Cerebellar nuclear complex (tissue), 1 donor: ENCODE measurements at regions not wholly inside any gene's neighbourhood (a gene's known extent, or its start where the extent isn't known, plus 50 kb on each side); places are given as distances from the start of the nearest gene placed in this dataset.
"Not testable (repeated sequence)": the region's sequence is repeated elsewhere in the genome, so short reads cannot be mapped to it uniquely, and the experiment has no call there.

Experiments used
- DNase-seq, 2 experiments: peaks; one replicate each; lab custom pipeline; 2025; lab: John Stamatoyannopoulos, UW

DNA sequence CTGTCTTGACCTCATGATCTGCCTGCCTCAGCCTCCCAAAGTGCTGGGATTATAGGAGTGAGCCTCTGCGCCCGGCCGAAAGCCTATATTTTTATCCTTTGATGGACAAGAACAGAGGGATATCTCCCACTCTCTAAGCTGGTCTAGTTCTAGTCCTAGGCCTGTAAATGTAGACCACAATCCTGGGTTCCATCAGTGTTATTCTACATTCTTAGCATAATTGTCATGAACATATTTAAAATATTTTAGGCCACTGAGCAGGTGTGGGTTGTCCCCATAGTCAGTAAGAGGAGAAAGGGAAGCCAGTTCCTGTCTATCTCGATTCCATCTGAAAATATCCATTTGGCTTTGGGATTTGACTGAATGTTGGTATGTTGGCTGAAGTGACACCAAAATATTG lies 118.1 kb downstream of the EBLN2 start:
- DNase-seq = no peak

GRCh38 chr3:73186741-73187140 lies 125.3 kb downstream of the EBLN2 start:
- no peak for DNase-seq

DNA sequence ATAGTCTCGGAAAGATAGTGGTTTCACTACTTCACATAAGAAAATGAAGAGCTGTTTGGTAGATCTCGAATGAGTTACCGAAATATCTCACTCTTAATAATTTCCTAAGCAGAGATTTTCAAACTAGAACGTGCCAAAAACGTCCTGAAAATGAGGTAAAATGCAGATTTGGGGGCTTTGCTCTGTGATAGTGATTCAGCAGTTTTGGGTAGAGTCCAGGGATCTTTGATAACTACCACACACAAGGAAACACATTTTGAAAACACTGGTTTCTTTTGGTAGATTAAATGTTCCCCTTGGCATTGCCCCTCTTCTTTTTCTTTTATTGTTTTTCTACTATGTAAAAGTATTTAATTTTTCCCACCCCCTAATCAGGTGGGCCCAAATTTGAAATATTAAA lies 125.9 kb downstream of the EBLN2 start:
- no peak for DNase-seq

- no peak for DNase-seq
These were observed 127.2 kb downstream of the EBLN2 start for GRCh38 chr3:73188707-73189106.

DNA sequence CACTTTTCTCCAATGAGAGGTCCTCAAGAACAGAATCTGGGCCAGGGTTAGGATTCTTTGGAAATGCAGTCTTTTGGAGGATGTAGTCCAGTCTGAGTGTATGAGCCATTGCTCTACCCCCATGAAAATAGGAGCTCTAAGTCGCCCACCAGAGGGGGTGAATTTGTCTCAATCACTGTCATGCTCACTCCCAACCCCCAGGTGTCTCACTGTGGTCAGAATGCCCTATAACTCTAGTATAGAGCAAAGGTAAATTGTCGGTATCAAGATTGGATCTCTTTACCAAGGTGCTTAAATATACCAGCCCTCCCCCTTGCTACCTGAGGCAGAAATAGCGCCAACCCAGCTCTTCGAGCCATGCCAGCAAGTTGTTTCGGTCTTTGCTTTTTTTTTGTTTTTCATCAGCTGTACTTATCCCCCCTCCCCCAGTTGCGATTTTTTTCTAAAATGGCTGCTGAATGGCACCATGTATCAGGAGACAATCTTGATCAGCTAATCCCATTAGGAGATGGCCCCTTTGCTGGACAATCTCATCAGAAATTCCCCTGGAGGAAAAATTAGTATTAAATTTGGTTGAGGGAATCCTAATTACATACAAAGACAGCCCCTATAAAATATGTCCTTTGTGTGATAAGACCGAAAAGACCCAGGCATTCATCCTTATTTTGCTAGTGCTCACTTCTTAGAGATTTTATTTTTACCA lies 130.7 kb downstream of the EBLN2 start:
- DNase-seq = no peak

- not testable (repeated sequence) for DNase-seq
These were observed 132.5 kb downstream of the EBLN2 start for GRCh38 chr3:73193943-73194342.

DNA sequence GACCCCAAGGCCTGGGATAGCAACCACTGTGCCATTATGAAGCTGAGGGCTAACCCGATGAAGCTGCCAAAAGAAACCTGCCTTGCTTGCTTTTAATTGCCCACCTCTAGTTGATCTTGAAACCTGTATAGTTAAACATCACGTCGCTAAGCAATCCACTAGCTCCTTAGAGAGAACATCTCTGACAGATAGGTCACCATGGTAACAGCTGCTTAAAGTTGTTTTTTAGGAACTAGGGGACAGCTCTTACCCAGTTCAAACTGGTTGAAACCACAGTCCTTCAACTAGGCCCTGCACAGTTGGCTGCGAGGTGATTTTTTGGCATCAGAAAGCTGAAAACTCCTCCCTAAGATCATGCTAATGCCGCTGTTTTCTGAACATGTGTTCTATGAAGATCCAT lies 135.7 kb downstream of the EBLN2 start:
- no peak for DNase-seq

DNA sequence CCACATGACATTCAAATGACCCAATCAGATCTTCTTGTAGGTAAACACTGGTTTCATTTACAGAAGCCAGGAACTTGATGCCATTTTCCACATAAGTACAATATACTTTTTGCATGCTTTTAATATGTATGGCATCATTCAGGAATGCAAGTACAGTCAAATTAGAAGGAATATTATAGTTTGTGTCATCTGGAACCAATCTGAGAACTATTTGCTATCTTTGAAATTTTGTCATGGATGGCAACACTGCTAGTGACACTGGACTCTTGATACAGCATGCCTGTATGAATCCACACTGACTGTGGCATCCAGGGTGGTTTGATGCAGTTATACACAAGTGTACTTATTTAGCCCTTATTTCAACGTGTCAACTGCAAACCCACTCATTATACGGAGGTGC lies 141.6 kb downstream of the EBLN2 start:
- no peak for DNase-seq

GRCh38 chr3:73203633-73204032 lies 142.2 kb downstream of the EBLN2 start:
- DNase-seq = no peak

GRCh38 chr3:73204841-73205240 lies 143.4 kb downstream of the EBLN2 start:
- no peak for DNase-seq

- no peak for DNase-seq
These were observed 144.6 kb downstream of the EBLN2 start for GRCh38 chr3:73206030-73206429.

DNA sequence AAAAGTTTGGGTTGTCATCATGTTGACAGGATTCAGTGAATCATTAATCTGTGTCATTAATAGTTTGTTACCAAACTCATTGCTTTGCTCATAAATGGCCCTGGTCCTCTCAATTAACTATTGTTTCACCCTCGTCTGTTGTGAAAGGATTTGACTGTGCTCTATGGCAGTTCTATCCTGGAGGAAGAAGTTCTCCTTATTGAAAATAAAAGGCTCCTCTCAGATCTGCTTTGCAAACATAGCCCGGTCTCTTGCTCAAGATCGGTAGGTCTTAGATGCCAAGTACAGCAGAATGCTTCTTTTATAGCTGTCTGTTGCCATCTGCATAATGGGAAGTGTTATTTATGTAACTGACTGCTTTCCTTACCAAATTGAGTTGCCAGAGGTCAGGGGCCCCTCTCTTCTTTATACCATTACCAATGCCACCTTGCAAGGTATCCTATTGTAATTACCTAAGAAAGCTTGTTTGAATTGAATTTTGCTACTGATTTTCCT lies 146.5 kb downstream of the EBLN2 start:
- DNase-seq = no peak

GRCh38 chr3:73210759-73211158 lies 149.3 kb downstream of the EBLN2 start:
- DNase-seq = no peak

GRCh38 chr3:73212683-73213082 lies 151.2 kb downstream of the EBLN2 start:
- DNase-seq = no peak

DNA sequence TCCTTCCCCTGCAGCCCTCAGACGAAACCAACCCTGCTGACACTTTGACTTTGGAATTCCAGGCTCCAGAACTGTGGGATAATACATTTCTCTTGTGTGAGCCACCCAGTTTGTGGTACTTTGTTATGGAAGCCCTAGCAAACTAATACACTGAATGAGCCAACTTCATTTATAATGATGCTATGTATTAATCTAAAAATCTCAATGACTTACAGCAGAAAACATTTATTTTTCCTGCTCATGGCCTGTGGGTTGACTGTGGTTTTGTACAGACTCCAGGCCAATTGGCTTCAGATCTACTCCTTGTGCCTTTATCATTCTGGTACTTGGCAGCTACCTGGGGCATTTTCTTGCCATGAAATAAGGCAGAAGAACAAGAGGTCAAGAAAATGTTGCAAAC lies 152.4 kb downstream of the EBLN2 start:
- no peak for DNase-seq

DNA sequence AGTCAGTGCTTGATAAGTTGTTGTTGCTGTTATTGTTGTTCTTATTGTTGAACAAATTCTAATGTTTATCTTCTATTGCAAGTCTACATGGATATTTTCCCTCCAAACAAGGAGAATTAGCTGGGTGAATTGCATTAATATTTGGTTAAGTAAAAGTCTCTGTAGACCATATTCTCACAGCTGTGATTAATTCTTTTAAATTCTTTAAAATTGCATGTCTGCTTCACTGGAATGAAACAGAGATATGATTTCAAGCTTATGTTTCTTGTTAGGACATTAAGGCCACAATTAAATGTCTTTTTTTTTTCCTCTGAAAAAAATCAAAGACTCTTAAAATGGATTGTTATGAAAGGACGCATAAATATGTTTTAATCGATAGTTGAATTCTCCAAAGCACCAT lies 153.4 kb downstream of the EBLN2 start:
- no peak for DNase-seq

GRCh38 chr3:73215281-73215680 lies 153.8 kb downstream of the EBLN2 start:
- no peak for DNase-seq

GRCh38 chr3:73215901-73216300 lies 154.4 kb downstream of the EBLN2 start:
- DNase-seq = no peak

GRCh38 chr3:73216310-73216709 lies 154.9 kb downstream of the EBLN2 start:
- no peak for DNase-seq

DNA sequence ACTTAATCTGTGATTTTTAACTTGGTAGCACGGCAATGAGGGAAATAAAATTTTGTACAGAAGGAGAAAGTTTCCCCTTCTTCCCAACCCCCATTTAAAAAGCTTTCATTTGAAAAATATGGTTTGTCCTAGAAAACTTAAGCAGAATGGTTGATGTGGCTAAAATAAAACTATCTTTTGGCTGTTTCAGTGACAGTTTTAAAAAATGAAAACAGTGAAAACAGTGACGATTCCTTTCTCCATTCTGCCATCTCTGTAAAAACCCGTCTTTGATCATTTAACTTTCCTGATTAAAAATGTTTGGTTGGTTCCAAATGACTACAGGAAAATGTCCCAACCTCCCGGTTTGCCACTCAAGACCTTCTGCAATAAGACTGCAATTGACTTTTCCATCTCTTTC lies 160.7 kb downstream of the EBLN2 start:
- no peak for DNase-seq

DNA sequence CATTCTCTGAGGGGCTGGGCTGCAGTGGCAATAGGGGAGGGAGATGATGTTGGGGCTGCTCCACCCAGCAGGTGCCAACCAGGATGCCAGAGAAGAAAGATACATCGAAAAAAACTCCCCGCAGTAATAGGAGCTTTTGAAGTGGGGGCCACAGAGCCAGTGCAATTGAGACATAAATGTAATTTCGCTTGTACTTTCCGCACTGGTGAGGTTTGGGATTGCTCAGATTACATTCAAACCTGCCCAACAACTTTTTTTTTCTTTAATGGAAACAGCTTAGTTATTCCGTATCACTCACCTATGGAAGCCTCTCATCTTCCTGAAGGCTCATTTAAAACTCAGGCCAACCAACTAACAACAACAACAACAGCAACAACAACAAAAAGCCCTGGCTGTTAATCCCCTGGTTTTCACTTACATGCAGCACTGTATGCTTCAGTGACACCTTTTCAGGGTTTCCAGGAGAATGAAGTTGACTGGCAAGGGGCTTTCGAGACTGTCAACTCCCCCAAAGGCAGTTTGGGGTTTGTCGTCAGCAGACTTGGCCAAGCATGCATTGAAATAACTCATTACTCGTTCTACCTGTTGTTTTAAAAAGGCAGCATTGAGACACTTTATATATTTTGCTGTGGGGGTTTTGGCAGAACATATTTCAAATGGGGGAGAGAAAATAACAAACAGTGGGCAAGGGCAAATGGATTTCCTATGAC lies 163.8 kb downstream of the EBLN2 start:
- DNase-seq = no peak

DNA sequence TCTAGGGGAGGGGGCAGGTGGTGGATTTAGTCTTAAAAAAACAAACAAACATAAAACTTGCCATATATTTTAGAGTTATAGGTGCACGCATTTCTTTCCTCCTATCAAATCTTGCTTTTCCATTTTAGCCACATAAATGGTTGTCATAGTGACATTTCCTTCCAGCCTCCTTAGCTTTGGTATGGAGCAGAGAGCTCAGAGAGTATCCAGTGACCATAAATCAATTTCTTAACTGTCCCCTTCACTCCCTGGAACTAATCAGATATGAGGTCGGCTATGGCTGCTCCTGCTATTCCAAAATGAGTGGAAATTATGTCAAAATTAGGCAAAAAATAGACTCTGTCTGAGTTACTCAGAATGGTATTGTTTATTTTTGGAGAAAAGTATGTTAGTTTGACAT lies 164.5 kb downstream of the EBLN2 start:
- DNase-seq = no peak

- no peak for DNase-seq
These were observed 166.5 kb downstream of the EBLN2 start for GRCh38 chr3:73228000-73228399.

- no peak for DNase-seq
These were observed 167.0 kb downstream of the EBLN2 start for GRCh38 chr3:73228437-73228836.
